Osteocyte (in vitro differentiated cells): ENCODE measurements at regions not wholly inside any gene's neighbourhood (a gene's known extent, or its start where the extent isn't known, plus 50 kb on each side); places are given as distances from the start of the nearest gene placed in this dataset.

Experiments used
- DNase-seq: peaks from one replicate; pipeline ENCODE4 v3.0.0; 2021; ENCODE audit warnings: mixed read lengths; ENCODE audit not compliant: unreplicated experiment; ENCODE audit errors: extremely low spot score
- H3K27ac Mint-ChIP-seq: one replicate; pipeline ENCODE4 v1.8.0; 2021; ENCODE audit warnings: mild to moderate bottlenecking, mixed read lengths; ENCODE audit not compliant: unreplicated experiment
- H3K27me3 Mint-ChIP-seq: one replicate; pipeline ENCODE4 v1.8.0; 2021; ENCODE audit warnings: mixed read lengths; ENCODE audit not compliant: unreplicated experiment
- H3K36me3 Mint-ChIP-seq: one replicate; pipeline ENCODE4 v1.8.0; 2021; ENCODE audit warnings: mixed read lengths; ENCODE audit not compliant: unreplicated experiment
- H3K4me1 Mint-ChIP-seq: one replicate; pipeline ENCODE4 v1.8.0; 2021; ENCODE audit warnings: mixed read lengths; ENCODE audit not compliant: unreplicated experiment
- H3K4me3 Mint-ChIP-seq: one replicate; pipeline ENCODE4 v1.8.0; 2021; ENCODE audit warnings: mild to moderate bottlenecking, moderate library complexity, mixed read lengths; ENCODE audit not compliant: unreplicated experiment
- H3K9me3 Mint-ChIP-seq: one replicate; pipeline ENCODE4 v1.8.0; 2021; ENCODE audit warnings: mixed read lengths; ENCODE audit not compliant: unreplicated experiment
- TF ChIP-seq, protein P1 (sequence below): fragments of 200-600 bp; sonication (generic); IDR thresholded peaks from 2 replicates; pipeline ENCODE4 v1.5.0; 2021; ENCODE audit warnings: antibody characterized with exemption, mild to moderate bottlenecking, moderate library complexity

DNA sequence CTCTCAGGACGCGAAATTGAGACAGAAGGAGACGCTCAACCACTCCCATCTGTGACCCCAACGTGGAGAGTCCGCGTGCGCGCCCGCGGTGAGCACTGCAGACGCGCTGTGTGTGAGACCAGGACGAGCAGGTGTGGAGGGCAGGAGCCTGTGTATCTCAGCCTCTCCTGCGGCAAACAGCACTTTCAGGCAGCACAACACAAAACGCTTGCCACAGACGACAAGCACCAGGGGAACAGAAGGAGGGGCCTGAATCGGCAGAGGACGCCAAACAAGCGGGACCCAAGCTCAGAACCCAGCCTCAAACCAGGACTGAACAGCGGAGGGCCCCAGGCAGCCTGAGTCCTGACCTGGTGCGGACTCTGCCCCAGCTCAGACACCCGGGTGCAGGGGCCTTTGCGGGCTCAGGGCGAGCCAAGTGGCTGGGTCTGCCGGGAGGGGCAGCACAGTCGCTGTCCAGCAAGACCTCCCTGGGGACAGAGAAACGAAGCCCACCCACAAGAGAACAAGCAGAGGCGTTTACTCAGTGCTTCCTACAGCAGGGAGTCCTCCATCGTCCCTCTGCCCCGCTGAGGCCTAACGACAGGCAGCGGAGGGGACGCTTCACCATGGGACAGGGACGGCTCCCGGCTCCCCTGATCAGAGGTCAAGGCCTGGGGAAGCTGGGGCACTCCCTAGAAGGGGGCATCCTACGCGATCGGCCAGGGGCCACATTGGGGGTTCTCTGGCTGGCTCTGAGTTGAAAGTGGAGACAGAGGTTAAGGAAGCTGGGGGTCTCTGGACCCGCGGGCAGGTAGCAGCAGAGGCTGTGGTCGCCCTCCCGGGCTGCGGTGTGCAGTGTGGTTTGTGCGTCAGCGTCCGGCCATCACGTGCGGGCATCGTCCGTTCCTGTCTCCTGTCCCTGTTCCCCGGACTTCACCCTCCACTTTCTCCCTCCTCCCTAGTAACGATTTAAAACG, 560.8 kb downstream of the BRD1 start:
- no peak overlapping the region for H3K4me3 Mint-ChIP-seq
- peak; percentile 82 for DNase-seq
- no peaks in the 10 kb centered on the region for H3K36me3 Mint-ChIP-seq
- TF ChIP-seq, protein P1, sequence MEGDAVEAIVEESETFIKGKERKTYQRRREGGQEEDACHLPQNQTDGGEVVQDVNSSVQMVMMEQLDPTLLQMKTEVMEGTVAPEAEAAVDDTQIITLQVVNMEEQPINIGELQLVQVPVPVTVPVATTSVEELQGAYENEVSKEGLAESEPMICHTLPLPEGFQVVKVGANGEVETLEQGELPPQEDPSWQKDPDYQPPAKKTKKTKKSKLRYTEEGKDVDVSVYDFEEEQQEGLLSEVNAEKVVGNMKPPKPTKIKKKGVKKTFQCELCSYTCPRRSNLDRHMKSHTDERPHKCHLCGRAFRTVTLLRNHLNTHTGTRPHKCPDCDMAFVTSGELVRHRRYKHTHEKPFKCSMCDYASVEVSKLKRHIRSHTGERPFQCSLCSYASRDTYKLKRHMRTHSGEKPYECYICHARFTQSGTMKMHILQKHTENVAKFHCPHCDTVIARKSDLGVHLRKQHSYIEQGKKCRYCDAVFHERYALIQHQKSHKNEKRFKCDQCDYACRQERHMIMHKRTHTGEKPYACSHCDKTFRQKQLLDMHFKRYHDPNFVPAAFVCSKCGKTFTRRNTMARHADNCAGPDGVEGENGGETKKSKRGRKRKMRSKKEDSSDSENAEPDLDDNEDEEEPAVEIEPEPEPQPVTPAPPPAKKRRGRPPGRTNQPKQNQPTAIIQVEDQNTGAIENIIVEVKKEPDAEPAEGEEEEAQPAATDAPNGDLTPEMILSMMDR: no peak
- no peaks in the 10 kb centered on the region for H3K9me3 Mint-ChIP-seq
- no peak overlapping the region for H3K27ac Mint-ChIP-seq
- H3K4me1 Mint-ChIP-seq: no peaks in the 10 kb centered on the region
- peaks cover 11% of the 10 kb centered on the region for H3K27me3 Mint-ChIP-seq

DNA sequence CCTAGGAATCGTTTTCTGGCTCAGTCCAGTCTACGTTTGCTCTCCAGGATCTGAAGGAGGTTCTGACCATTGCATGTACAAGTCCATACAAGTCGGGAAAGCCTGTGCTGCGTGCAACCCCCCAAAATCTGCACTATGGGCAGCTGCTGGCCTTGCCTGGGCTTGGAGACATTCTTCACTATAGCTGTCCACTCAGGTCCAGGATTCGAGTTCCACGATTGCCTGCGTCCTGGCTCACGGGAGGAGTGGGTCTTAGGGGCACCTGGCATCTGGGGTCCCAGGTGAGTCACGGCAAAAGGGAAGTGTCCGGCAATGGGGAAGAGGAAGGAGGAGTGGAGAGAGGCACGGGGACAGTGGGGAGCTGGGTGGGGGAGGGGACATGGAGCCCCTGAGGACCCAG, 563.0 kb downstream of the BRD1 start:
- Mint-ChIP-seq H3K27ac (no peak overlapping the region), H3K4me3 (no peak overlapping the region), H3K4me1 (no peaks in the 10 kb centered on the region), H3K27me3 (peaks cover 11% of the 10 kb centered on the region), H3K36me3 (no peaks in the 10 kb centered on the region), H3K9me3 (no peaks in the 10 kb centered on the region)
- TF ChIP-seq, protein P1: no peak
- DNase-seq: peak; percentile 73

DNA sequence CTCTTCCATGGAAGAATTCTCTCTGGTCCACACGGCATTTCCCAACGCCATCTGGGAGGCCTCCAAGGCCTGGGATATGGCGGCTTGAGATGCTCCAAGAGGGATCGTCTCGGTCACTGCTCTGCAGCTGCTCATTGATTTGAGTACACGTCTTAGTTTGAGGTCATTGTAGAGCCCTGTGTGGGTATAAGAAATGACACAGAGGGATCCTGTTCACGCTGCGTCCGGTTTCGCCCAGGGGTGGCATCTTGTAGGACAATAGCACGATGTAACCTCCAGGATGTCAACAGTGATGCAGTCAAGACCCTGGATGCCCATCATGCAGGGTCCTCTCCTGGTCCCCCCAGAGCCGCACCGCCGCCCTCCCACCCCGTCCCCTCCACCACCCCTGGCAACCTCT, 564.6 kb downstream of the BRD1 start:
- no peak overlapping the region for H3K27ac Mint-ChIP-seq
- H3K27me3 Mint-ChIP-seq: peaks cover 4% of the 10 kb centered on the region
- H3K4me3 Mint-ChIP-seq: no peak overlapping the region
- peak; percentile 63 for DNase-seq
- no peaks in the 10 kb centered on the region for H3K36me3 Mint-ChIP-seq
- TF ChIP-seq, protein P1: no peak
- no peaks in the 10 kb centered on the region for H3K4me1 Mint-ChIP-seq
- no peaks in the 10 kb centered on the region for H3K9me3 Mint-ChIP-seq

DNA sequence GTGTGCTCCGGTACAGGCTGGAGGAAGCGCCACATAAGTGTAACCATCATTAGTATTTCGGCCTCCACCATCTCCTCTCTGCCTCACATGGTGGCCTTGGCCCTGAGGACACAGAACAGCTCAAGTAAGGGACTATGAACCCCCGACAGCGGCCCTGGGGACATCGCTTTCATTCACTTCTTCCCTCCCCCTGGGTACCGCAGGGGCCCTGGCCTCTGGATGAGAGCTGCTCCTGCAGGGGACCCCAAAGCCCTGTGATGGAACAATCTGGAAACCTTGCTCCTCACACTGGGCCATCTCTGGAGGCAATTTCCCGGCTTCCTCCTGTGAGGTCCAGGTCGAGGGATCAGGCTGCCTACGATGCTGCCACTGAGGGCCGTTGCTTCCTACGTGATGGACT, 565.5 kb downstream of the BRD1 start:
- Mint-ChIP-seq H3K27me3 (no peaks in the 10 kb centered on the region), H3K4me3 (no peak overlapping the region), H3K27ac (no peak overlapping the region), H3K36me3 (no peaks in the 10 kb centered on the region), H3K4me1 (no peaks in the 10 kb centered on the region), H3K9me3 (no peaks in the 10 kb centered on the region)
- peak; percentile 79 for DNase-seq
- TF ChIP-seq, protein P1: no peak

DNA sequence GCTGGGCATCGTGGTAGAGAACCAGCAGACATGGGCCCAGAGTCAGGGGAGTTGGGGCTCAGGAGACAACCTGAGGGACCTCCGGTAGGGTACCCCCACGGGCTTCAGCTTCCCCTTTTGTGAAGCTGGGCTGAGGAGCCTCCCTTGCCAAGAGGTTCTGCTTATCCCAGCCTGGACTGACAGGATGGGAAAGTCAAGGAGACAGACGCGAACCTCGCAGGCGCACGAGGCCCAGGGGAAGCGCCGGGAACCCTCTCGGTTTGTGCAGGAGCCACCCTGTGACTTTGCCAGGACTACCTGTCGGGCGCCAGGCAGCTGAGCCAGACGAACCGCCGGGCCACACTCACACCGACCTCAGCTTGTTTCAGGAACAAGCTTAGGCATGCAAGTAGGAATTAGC, 566.1 kb downstream of the BRD1 start:
- TF ChIP-seq, protein P1: no peak
- no peaks in the 10 kb centered on the region for H3K9me3 Mint-ChIP-seq
- no peak overlapping the region for H3K27ac Mint-ChIP-seq
- no peaks in the 10 kb centered on the region for H3K27me3 Mint-ChIP-seq
- peak; percentile 80 for DNase-seq
- no peak overlapping the region for H3K4me3 Mint-ChIP-seq
- no peaks in the 10 kb centered on the region for H3K4me1 Mint-ChIP-seq
- no peaks in the 10 kb centered on the region for H3K36me3 Mint-ChIP-seq
